ENCODE measurements at regions not wholly inside any gene's neighbourhood (a gene's known extent, or its start where the extent isn't known, plus 50 kb on each side); places are given as distances from the start of the nearest gene placed in this dataset.

- DNase-seq (ENCODE audit: low spot score) (no peak), ATAC-seq (no peak)
- Histone ChIP-seq H3K4me1 (ENCODE audit: insufficient read depth) (0 out of 2 replicates have a peak, but pooled peaks cover 13% of the 10 kb centered on the region), H3K27ac (ENCODE audit: low read depth) (no peak overlapping the region), H2AFZ (no peak overlapping the region), H3K9me2 (ENCODE audit: insufficient read depth) (peaks cover 15% of the 10 kb centered on the region), H3K27me3 (ENCODE audit: insufficient read depth) (no peaks in the 10 kb centered on the region), H3K4me3 (no peak overlapping the region), H3K36me3 (ENCODE audit: insufficient read depth) (no peaks in the 10 kb centered on the region), H4K20me1 (replicated peaks; ENCODE audit: insufficient read depth) (no peaks in the 10 kb centered on the region), H3K4me2 (no peak overlapping the region), H3F3A (replicated peaks; ENCODE audit: low read depth) (no peaks in the 10 kb centered on the region), H3K79me2 (replicated peaks; ENCODE audit: insufficient read depth) (no peaks in the 10 kb centered on the region)
- Mint-ChIP-seq H3K27ac (no peak overlapping the region), H3K4me3 (no peak overlapping the region), H3K4me1 (peaks cover 10% of the 10 kb centered on the region), H3K36me3 (ENCODE audit: low read depth) (no peaks in the 10 kb centered on the region), H3K27me3 (ENCODE audit: insufficient read depth, low read depth, poor library complexity) (no peaks in the 10 kb centered on the region), H3K9me3 (no peaks in the 10 kb centered on the region; the same call in 2 of the 3 replicates)
- TF ChIP-seq NANOG (IDR thresholded peaks at IDR 0.05; ENCODE audit: borderline replicate concordance) = no peak
- TF ChIP-seq EZH2 (IDR thresholded peaks at IDR 0.05; ENCODE audit: low read depth, unreplicated experiment) = no peak
Measured at GRCh38 chr2:117679952-117680351, 134.5 kb upstream of the DDX18 start.

- Mint-ChIP-seq H3K27me3 (ENCODE audit: insufficient read depth, low read depth, poor library complexity) (no peaks in the 10 kb centered on the region), H3K4me3 (no peak overlapping the region), H3K27ac (no peak overlapping the region), H3K4me1 (peaks cover 9% of the 10 kb centered on the region), H3K36me3 (ENCODE audit: low read depth) (no peaks in the 10 kb centered on the region), H3K9me3 (no peaks in the 10 kb centered on the region; the same call in 2 of the 3 replicates)
- DNase-seq (ENCODE audit: low spot score) (no peak), ATAC-seq (no peak)
- Histone ChIP-seq H2AFZ (no peak overlapping the region), H3K79me2 (replicated peaks; ENCODE audit: insufficient read depth) (no peaks in the 10 kb centered on the region), H3K36me3 (ENCODE audit: insufficient read depth) (no peaks in the 10 kb centered on the region), H4K20me1 (replicated peaks; ENCODE audit: insufficient read depth) (no peaks in the 10 kb centered on the region), H3K4me3 (no peak overlapping the region), H3K27ac (ENCODE audit: low read depth) (no peak overlapping the region), H3K27me3 (ENCODE audit: insufficient read depth) (no peaks in the 10 kb centered on the region), H3K4me2 (no peak overlapping the region), H3F3A (replicated peaks; ENCODE audit: low read depth) (no peaks in the 10 kb centered on the region), H3K4me1 (ENCODE audit: insufficient read depth) (0 out of 2 replicates have a peak, but pooled peaks cover 13% of the 10 kb centered on the region), H3K9me2 (ENCODE audit: insufficient read depth) (peaks cover 18% of the 10 kb centered on the region)
- TF ChIP-seq JUNB (IDR thresholded peaks at IDR 0.05; ENCODE audit: unreplicated experiment) = no peak
- no peak for TF ChIP-seq REST (IDR thresholded peaks at IDR 0.05; ENCODE audit: unreplicated experiment)
- no peak for TF ChIP-seq NANOG (IDR thresholded peaks at IDR 0.05; ENCODE audit: borderline replicate concordance)
- TF ChIP-seq EZH2 (IDR thresholded peaks at IDR 0.05; ENCODE audit: low read depth, unreplicated experiment) = no peak
- TF ChIP-seq ETS1 (IDR thresholded peaks at IDR 0.05) = no peak
- TF ChIP-seq STAT1 (IDR thresholded peaks at IDR 0.05; ENCODE audit: unreplicated experiment) = no peak
- TF ChIP-seq ZNF331 (CRISPR knock-in tag; IDR thresholded peaks at IDR 0.05; ENCODE audit: low read depth) = no peak
- TF ChIP-seq CTCF (conservative IDR thresholded peaks at IDR 0.05; ENCODE audit: low read depth in 2 of 2) = no peak
- TF ChIP-seq ZNF114 (CRISPR knock-in tag; IDR thresholded peaks at IDR 0.05) = no peak
Measured at GRCh38 chr2:117684919-117685318, 129.6 kb upstream of the DDX18 start.
